K562 (cell line): ENCODE measurements at regions not wholly inside any gene's neighbourhood (a gene's known extent, or its start where the extent isn't known, plus 50 kb on each side); places are given as distances from the start of the nearest gene placed in this dataset.

Experiments
- BRF2 ChIP-seq: IDR thresholded peaks from 3 replicates; pipeline ENCODE4 v1.6.1; 2011; ENCODE audit warnings: borderline replicate concordance, mild to moderate bottlenecking; ENCODE audit not compliant: insufficient read length, insufficient read depth
- CCAR2 ChIP-seq: fragments of 200-400 bp; formaldehyde crosslinking; IDR thresholded peaks from 2 replicates; pipeline ENCODE4 v1.6.1; 2017; ENCODE audit warnings: mild to moderate bottlenecking, low read depth, low read length
- ETV1 ChIP-seq: fragments of 450-650 bp; conservative IDR thresholded peaks from 2 replicates; pipeline ENCODE4 v1.6.1; 2016; ENCODE audit warnings: missing genetic modification characterization, control low read depth, low read depth, missing compliant biosample characterization
- FOXA3 ChIP-seq, 2 experiments: fragments of 450-650 bp in 1 of 2; sonication (generic) in 1 of 2; formaldehyde crosslinking; IDR thresholded peaks in 1 of 2; conservative IDR thresholded peaks in 1 of 2; 2 replicates each; pipeline versions ENCODE4 v1.4.0 to v1.8.0; 2020 to 2022; ENCODE audit warnings: mild to moderate bottlenecking in 2 of 2, missing genetic modification reagents in 1 of 2
- HBP1 ChIP-seq: fragments of 450-650 bp; formaldehyde crosslinking; IDR thresholded peaks from 2 replicates; pipeline ENCODE4 v1.4.0; 2022; ENCODE audit warnings: missing genetic modification characterization
- KAT8 ChIP-seq: fragments of 450-650 bp; IDR thresholded peaks from 2 replicates; pipeline ENCODE4 v1.6.1; 2016; ENCODE audit warnings: low read depth, mild to moderate bottlenecking
- POU5F1 ChIP-seq: fragments of 150-350 bp; IDR thresholded peaks from 2 replicates; pipeline ENCODE4 v1.6.1; 2014; ENCODE audit warnings: borderline replicate concordance, low read length, low read depth, mild to moderate bottlenecking; ENCODE audit not compliant: partially characterized antibody
- YY1 ChIP-seq, 3 experiments: IDR thresholded peaks; 2 replicates each; pipeline ENCODE4 v1.6.1; 2011; ENCODE audit warnings: low read length in 2 of 3, mild to moderate bottlenecking in 2 of 3, moderate library complexity in 2 of 3, borderline replicate concordance in 1 of 3, control low read depth in 1 of 3, low read depth in 1 of 3; ENCODE audit not compliant: insufficient read depth in 3 of 3, insufficient replicate concordance in 2 of 3, control insufficient read depth in 1 of 3, insufficient read length in 1 of 3; ENCODE audit errors: extremely low read depth in 1 of 3
- ZC3H11A ChIP-seq: IDR thresholded peaks from 2 replicates; pipeline ENCODE4 v1.6.1; 2012; ENCODE audit warnings: low read depth, low read length, improper control_type of control experiment
- ZFPM2 ChIP-seq: fragments of 250-450 bp; sonication (Bioruptor Pico); IDR thresholded peaks from 2 replicates; pipeline ENCODE4 v1.5.1; 2022; ENCODE audit warnings: mild to moderate bottlenecking

- TF ChIP-seq ZFPM2: no peak
- TF ChIP-seq ETV1 (tag): no peak
- no peak for TF ChIP-seq POU5F1
- no peak for TF ChIP-seq KAT8
- TF ChIP-seq ZC3H11A: no peak
- TF ChIP-seq BRF2: no peak
- no peak for TF ChIP-seq CCAR2
- no peak for TF ChIP-seq YY1 (IDR thresholded peaks at IDR 0.05; ENCODE audit: borderline replicate concordance in 1 of 3, control insufficient read depth in 1 of 3, extremely low read depth in 1 of 3, insufficient read depth in 3 of 3, insufficient read length in 1 of 3, insufficient replicate concordance in 2 of 3, low read depth in 1 of 3, low read length in 2 of 3)
- TF ChIP-seq HBP1 (CRISPR knock-in tag): no peak
- TF ChIP-seq FOXA3 (CRISPR knock-in tag; conservative IDR thresholded peaks at IDR 0.05 in 1 of 2, IDR thresholded peaks at IDR 0.05 in 1 of 2): no peak
- TF ChIP-seq, all 486 proteins: peak for 0
Observed at GRCh38 chr10:107647462-107647861, 483.0 kb upstream of the SORCS1 start (continued).
